ENCODE measurements at regions not wholly inside any gene's neighbourhood (a gene's known extent, or its start where the extent isn't known, plus 50 kb on each side); places are given as distances from the start of the nearest gene placed in this dataset.

- TF ChIP-seq CTCF (IDR thresholded peaks at IDR 0.05) (no peak), POLR2A (IDR thresholded peaks at IDR 0.05) (no peak)
These were observed 133.0 kb upstream of the PRMT8 start for GRCh38 chr12:3357950-3358525.
